ENCODE measurements at regions not wholly inside any gene's neighbourhood (a gene's known extent, or its start where the extent isn't known, plus 50 kb on each side); places are given as distances from the start of the nearest gene placed in this dataset.
"Not testable (repeated sequence)": the region's sequence is repeated elsewhere in the genome, so short reads cannot be mapped to it uniquely, and the experiment has no call there.

DNA sequence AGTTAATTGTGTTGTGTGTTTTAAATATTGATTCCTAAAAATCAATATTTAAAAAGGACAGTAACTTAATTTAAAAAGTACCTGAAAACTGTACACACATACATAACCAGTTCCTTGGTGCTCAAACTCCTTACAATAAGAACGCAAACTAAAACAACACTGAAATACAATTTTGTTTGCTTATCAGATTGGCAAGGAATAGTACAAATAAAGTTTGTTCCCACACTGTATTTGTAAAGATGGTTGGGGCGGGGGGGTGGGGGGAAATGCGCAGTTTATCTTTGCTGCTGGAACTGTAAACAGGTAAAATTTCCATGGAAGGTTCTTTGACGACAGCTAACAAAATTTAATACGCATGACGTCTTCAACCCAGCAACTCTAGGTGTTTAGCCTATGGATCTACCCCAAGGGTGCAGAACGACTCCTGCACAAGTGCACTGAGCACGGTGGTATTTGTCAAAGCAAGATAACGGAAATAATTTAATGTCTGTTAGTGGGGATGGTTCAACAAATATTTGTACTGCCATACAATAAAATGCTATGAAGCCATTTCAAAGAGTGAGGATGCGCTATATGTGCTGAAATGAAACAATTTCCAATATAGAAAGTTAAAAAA is 96.5 kb downstream of the ING1 start:
- DNase-seq (ENCODE audit: low read depth, low spot score) = no peak

GRCh38 chr13:110811008-110811720 is 97.7 kb downstream of the ING1 start:
- DNase-seq (ENCODE audit: low read depth, low spot score) = no peak

DNA sequence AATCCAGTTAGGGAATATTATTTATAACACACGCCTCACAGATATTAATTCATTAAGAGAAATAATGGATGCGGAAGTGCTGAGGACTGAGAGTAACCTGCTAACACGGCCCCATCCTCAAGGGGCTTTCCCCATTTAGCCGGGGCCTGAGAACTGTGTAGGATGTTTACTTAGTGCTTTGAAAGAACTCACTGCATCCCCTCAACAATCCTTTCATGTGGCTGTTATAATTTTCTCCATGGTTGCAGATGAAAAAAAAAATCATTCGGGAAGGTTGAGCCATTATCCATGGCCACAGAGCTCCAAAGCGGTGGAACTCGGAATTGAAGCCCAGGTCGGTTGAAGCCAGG is 98.2 kb downstream of the ING1 start:
- DNase-seq (ENCODE audit: low read depth, low spot score) = no peak

DNA sequence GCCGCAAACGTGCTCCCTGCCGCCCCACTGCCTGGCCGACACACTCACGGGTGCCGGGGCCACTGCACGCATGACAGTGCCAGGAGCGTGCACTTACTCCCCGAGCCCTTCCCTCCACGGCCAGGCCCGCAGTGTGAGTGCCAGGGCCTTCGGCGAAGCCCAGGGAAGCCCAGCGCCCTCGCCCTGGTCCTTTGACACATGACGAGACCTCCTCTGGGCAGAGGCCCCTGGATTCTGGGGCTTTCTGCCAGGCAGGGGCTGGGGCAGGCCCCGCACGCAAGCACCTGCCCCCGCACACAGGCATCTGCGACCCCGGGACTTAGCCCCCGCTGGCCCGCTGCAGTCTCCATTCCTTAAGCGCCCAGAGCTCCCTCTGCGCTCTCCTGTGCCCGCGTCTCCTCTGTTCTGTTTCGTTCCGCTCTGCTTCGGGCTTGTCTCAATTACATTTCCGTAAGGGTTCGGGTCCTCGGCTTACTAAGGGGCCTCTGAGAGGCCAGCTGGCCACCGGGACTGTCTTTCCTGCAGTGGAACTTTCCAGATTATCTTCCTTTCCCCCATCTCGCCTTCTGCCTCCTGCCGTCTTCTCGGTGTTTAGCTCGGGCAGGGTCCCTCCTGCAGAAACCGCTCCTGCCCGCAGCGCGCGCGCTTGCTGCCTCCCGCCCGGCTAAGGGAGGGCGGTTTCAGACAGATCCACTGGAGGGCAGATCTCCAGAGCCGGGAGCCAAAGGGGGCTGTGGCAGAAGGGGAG is 98.8 kb downstream of the ING1 start:
- no peak for DNase-seq (ENCODE audit: low read depth, low spot score)

DNA sequence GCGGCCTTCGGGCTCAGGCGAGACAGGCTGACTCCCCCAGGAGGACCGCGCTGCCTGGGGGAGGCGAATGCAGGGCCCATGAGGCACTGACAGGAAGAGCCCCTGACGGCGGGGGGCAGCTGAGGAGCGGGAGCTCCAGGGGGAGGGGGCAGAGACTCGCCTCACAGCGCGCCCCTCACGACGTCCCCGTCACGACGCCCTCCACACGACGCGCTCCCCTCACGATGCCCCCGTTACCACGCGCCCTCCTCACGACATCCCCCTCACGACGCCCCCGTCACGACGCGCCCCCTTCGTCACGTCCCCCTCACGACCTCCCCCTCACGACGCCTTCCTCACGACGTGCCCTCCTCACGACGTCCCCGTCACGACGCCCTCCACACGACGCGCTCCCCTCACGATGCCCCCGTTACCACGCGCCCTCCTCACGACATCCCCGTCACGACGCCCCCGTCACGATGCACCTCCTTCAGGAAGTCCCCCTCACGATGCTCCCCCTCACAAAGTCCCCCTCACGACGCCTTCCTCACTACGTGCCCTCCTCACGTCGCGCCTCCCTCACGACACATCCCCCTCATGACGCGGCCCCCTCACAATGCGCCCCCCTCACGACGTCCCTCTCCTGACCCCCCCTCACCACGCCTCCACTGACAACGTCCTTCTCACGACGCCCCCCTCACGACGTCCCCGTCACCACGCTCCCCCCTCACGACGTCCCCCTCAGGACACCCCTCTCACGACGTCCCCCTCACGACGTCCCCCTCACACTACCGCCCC is 99.6 kb downstream of the ING1 start:
- no peak for DNase-seq (ENCODE audit: low read depth, low spot score)

GRCh38 chr13:110813646-110814624 is 100.4 kb downstream of the ING1 start:
- no peak for DNase-seq (ENCODE audit: low read depth, low spot score)

DNA sequence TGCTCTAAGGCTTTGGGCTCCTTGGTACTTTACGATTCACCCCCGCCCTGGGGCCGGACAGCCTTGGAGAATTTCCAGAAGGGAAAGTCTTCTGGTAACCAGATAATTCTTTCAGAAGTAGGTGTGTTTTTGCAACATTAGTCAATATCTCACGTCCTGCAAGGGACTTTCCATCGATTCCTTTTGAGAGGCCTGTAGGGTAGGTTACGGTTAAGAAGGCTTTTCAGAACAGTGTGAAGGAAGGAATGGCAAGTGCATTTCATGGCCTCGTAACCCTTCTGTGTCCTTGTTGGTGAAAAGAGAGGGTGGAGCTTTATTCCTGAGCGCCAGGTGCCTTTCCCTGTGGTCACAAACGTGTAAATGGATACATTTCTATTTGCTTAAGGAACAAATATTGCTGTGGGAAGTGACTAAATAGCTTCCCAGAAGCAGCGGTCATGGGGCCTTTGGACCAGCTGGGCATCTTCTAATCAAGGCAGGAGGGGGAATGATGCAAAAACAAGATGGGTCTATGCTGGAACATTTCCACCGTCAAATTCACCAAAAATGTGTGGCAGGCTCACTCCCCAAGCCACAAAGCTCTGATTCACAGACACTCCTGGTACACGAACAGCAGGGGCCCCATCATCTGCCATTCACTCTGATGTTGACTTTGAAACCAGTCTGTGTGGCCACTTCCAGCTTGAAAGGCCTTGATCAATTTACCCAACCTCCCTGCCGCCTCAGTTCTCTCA is 99.2 kb downstream of the ANKRD10 start:
- no peak for DNase-seq (ENCODE audit: low read depth, low spot score)

GRCh38 chr13:110816500-110816899 is 98.4 kb downstream of the ANKRD10 start:
- DNase-seq (ENCODE audit: low read depth, low spot score) = no peak

GRCh38 chr13:110817143-110817542 is 97.7 kb downstream of the ANKRD10 start:
- no peak for DNase-seq (ENCODE audit: low read depth, low spot score)

DNA sequence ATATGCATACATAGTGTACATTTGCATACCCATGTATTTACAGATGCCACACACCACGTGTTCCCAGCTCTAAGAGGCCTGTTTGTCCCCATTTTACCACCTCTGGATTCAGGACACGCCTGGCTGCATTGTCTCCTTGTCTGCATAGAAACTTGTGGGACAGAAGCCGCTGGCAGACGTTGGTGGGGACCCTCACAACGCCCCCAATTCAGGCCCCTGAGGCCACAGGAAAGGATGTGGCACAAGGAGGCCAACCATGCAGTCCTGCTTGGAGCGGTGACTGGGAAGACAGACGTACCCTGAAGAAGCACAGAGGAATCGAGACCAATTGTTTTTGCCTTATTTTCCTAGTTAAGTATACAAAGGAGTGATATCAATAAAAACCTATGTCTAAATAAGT is 96.1 kb downstream of the ANKRD10 start:
- DNase-seq (ENCODE audit: low read depth, low spot score) = no peak

- peak; percentile 24 for DNase-seq (ENCODE audit: low read depth, low spot score)
Measured at GRCh38 chr13:110819203-110820014, 95.5 kb downstream of the ANKRD10 start.

GRCh38 chr13:110820322-110820721 is 94.5 kb downstream of the ANKRD10 start:
- DNase-seq (ENCODE audit: low read depth, low spot score) = no peak

- DNase-seq (ENCODE audit: low read depth, low spot score) = not testable (repeated sequence)
Measured at GRCh38 chr13:110821837-110822668, 92.8 kb downstream of the ANKRD10 start.

DNA sequence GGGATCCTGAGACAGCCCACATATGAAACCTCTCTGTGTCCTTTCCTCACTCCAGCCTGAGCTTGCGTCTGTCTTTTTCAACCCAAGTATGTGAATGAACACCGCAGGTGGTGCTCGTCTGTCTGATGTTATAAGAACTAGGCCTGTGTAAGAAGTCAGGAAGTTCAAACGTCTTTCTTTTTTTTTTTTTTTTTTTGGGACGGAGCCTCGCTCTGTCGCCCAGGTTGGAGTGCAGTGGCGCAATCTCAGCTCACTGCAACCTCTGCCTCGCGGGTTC is 92.3 kb downstream of the ANKRD10 start:
- no peak for DNase-seq (ENCODE audit: low read depth, low spot score)

DNA sequence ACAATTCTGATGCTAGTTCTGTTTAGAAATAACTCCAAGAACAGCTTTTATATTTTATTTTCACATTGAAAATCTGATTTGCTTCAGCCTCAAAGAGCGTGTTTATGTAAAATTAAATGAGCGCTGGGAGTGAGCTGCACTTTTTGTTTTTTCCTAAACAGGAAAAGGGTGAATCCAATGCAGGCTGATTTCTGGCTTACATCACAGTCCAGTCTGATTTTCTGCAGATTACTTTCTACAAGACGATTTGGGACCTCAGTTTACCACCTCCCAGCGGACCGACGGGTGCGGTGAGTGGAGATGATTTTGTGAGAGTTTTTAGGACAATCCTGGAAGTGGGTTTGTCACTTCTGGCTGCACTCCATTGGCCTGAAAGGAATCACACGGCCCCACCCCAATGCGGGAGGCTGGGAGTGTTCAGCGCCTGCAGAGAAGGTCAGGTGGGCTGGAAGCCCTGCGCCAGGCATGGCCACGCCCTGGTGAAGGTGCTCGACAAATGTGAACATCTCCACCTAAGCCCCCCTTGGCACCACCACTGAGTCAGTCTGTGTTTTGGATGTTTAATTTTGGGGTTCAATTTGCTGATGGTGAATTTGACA is 90.1 kb downstream of the ANKRD10 start:
- no peak for DNase-seq (ENCODE audit: low read depth, low spot score)

DNA sequence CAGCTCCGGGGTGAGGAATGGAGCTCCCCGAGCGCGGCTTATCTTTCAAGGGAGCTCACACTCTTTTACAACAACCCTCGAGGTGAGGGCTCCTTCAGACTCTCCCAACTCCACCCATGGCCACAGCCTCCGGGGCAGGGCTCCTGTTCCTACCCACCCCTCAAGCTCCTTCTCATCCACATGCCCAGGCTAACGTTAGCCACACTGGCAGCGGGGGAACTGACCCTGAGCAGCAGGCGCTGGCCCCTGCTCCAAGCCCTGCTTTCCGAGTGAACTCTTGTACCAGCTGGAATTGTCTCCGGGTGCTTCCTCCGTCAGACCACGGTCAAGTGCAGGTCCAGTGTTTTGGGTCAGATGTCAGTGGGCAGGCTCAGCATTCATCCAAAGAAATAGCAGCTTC is 89.4 kb downstream of the ANKRD10 start:
- DNase-seq (ENCODE audit: low read depth, low spot score) = no peak

DNA sequence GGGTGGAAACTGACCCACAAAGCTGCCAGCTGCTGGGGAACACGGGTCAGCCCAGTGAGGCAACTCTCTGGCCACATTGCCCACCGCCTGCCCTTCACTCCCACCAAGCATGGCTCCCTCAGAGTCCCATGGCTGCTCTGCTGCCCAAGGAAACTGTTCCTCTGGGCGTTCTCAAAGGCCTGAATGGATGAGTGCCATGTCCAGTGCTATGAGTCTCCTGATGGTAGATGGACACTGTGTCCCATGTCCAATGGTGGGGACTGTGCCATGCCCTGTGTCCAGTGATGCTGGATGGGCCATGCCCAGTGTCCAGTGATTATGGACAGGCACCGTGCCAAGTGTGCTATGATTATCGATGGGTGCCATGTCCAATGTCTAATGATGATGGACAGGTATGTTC is 88.8 kb downstream of the ANKRD10 start:
- DNase-seq (ENCODE audit: low read depth, low spot score) = no peak

Measured in brain pericyte (primary cell).